Muscle layer of duodenum (tissue), 2 donors: ENCODE measurements at regions not wholly inside any gene's neighbourhood (a gene's known extent, or its start where the extent isn't known, plus 50 kb on each side); places are given as distances from the start of the nearest gene placed in this dataset.

Source experiments
- H3K27ac ChIP-seq: one replicate; pipeline ENCODE4 v1.7.0; 2013; ENCODE audit warnings: mild to moderate bottlenecking, low read length
- H3K27me3 ChIP-seq: one replicate; pipeline ENCODE4 v1.7.0; 2013; ENCODE audit warnings: low read depth, mild to moderate bottlenecking, control low read depth, low read length
- H3K36me3 ChIP-seq, 2 donors: one replicate each; pipeline ENCODE4 v1.7.0; 2013; ENCODE audit warnings: low read length in 2 of 2, control low read depth in 1 of 2, mild to moderate bottlenecking in 1 of 2; ENCODE audit not compliant: insufficient read depth in 2 of 2, control insufficient read depth in 1 of 2
- H3K4me1 ChIP-seq, 2 donors: one replicate each; pipeline ENCODE4 v1.7.0; 2013; ENCODE audit warnings: low read length in 2 of 2, mild to moderate bottlenecking in 2 of 2, control low read depth in 1 of 2, moderate library complexity in 1 of 2; ENCODE audit not compliant: insufficient read depth in 2 of 2, control insufficient read depth in 1 of 2
- H3K4me3 ChIP-seq, 2 donors: one replicate each; pipeline ENCODE4 v1.7.0; 2013; ENCODE audit warnings: low read length in 2 of 2, low read depth in 1 of 2, mild to moderate bottlenecking in 1 of 2
- H3K9me3 ChIP-seq, 2 donors: one replicate each; pipeline ENCODE4 v1.7.0; 2013; ENCODE audit warnings: low read length in 2 of 2, control low read depth in 1 of 2, mild to moderate bottlenecking in 1 of 2; ENCODE audit not compliant: control insufficient read depth in 1 of 2
- donor health status: healthy.

DNA sequence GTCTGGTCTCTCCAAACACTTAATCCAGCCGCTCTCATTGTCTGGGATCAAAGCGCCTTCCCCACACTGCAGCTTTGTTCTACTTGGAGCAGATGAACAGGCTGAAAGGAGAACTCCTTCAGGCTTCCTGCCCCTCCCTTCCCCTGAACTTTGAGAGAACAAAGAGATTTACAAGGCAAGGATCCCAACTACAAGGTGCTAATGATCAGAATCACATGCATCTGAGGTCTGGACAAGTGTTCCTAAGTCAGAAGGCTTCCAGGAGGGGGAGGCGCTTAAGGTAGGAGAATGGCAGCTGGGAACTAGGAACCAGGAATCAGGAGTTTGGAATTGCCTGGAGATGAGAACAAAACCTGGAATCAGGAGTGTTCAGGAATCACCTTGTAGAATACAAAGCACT lies 606.3 kb upstream of the CDH11 start:
- H3K36me3 ChIP-seq: no peaks in the 10 kb centered on the region
- H3K9me3 ChIP-seq: peaks cover 0 to 7% of the 10 kb centered on the region in 2 donors
- no peaks in the 10 kb centered on the region for H3K4me1 ChIP-seq
- no peak overlapping the region for H3K4me3 ChIP-seq
- no peak overlapping the region for H3K27ac ChIP-seq
- no peaks in the 10 kb centered on the region for H3K27me3 ChIP-seq

DNA sequence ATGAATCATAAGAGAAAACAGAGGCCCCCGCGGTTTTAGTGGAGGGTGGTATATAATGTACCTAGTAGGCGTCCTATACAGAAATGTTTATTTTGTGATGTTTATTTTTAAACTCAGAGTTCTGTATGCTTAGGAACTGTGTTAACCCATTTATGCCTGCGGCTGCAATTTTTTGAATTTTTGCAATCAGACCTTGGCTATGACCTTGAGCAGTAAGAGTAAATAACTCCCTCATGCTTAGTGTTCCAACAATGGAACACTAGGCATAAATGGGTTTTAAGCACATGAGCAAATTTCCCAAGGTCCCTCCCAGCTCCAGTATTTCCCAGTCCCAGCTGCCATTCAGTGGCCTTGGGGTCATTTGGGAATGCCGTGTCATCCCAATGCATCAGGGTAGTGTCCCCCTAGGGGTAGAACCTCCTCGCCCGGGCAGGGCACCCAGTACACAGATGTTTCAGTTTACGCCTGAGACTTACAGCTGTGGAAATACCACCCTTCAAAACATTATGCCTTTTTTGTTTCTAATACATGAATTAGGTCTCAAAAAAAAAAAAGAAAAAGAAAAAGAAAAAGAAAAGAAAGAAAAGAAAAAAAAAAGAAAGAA lies 605.8 kb upstream of the CDH11 start:
- Histone ChIP-seq H3K4me1 (no peaks in the 10 kb centered on the region), H3K36me3 (no peaks in the 10 kb centered on the region), H3K27me3 (no peaks in the 10 kb centered on the region), H3K27ac (no peak overlapping the region), H3K4me3 (no peak overlapping the region), H3K9me3 (peaks cover 0 to 7% of the 10 kb centered on the region in 2 donors)

DNA sequence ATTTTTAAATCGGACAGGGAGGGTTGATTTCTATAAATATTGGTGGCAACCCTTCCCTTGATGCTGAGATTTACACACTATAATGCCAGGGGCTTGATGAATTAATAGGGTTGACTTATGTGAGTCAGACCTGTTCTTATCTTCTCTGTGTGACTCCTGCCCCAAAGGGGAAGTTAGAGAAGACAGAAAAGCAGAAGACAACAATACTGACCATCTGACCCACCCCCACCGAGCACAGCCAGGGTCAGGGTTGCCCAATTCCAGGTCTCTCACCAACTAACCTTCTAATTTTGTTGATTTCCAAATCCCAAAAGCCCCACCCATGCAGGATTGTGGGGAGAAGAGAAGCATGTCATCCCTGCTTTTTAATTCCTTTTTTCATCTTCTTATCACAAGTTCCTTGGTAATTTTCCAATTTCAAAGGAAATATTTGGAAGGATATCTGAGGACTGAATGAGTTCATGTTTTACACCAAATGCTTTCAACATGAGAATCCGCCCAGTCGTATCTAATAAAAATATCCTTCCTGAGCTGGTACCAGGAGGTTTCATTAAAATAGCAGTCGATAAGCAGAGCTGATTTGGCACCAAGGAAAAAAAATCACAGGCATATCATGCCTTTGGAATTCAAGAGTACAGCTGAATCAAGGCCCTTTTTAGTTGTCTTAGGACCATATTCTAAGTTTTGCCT lies 603.4 kb upstream of the CDH11 start:
- Histone ChIP-seq H3K4me1 (no peaks in the 10 kb centered on the region), H3K4me3 (no peak overlapping the region), H3K36me3 (no peaks in the 10 kb centered on the region), H3K27ac (no peak overlapping the region), H3K9me3 (peaks cover 0 to 7% of the 10 kb centered on the region in 2 donors), H3K27me3 (no peaks in the 10 kb centered on the region)

DNA sequence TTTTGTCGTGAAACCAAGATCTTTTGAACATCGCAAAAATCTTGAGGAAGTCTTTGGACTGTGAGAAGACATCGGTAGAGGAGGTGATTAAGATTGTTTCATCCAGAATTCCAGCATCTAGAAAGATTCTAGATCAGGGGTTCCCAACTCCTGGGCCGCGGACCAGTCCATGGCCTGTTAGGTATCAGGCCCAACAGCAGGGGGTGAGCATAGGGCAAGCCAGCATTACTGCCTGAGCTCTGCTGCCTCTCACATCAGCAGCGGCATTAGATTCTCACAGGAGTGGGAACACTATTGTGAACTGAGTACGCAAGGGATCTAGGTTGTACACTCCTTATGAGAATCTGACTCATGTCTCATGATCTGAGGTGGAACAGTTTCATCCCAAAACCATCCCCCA lies 600.6 kb upstream of the CDH11 start:
- H3K4me3 ChIP-seq: no peak overlapping the region
- H3K36me3 ChIP-seq: no peaks in the 10 kb centered on the region
- H3K9me3 ChIP-seq: no peaks in the 10 kb centered on the region
- no peak overlapping the region for H3K27ac ChIP-seq
- H3K4me1 ChIP-seq: no peaks in the 10 kb centered on the region
- H3K27me3 ChIP-seq: no peaks in the 10 kb centered on the region

DNA sequence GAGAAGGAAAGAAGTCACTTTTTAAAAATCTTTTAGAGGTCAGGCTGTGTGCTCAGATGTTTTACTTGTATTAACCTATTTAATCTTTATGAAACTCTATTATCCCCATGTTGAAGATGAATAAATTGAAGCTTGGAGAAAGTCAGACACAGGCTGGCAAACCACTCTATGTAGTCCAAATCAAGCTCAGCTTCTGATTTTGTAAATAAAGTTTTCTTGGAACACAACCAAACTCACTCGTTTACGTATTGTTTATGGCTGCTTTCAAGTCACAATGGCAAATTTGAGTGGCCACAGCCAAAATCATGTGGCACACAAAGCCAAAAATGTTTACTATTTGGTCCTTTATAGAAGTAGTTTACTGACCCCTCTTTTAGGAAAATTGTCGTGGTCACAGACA lies 596.0 kb upstream of the CDH11 start:
- Histone ChIP-seq H3K4me3 (no peak overlapping the region), H3K27me3 (no peaks in the 10 kb centered on the region), H3K9me3 (no peaks in the 10 kb centered on the region), H3K4me1 (no peaks in the 10 kb centered on the region), H3K36me3 (no peaks in the 10 kb centered on the region), H3K27ac (no peak overlapping the region)

DNA sequence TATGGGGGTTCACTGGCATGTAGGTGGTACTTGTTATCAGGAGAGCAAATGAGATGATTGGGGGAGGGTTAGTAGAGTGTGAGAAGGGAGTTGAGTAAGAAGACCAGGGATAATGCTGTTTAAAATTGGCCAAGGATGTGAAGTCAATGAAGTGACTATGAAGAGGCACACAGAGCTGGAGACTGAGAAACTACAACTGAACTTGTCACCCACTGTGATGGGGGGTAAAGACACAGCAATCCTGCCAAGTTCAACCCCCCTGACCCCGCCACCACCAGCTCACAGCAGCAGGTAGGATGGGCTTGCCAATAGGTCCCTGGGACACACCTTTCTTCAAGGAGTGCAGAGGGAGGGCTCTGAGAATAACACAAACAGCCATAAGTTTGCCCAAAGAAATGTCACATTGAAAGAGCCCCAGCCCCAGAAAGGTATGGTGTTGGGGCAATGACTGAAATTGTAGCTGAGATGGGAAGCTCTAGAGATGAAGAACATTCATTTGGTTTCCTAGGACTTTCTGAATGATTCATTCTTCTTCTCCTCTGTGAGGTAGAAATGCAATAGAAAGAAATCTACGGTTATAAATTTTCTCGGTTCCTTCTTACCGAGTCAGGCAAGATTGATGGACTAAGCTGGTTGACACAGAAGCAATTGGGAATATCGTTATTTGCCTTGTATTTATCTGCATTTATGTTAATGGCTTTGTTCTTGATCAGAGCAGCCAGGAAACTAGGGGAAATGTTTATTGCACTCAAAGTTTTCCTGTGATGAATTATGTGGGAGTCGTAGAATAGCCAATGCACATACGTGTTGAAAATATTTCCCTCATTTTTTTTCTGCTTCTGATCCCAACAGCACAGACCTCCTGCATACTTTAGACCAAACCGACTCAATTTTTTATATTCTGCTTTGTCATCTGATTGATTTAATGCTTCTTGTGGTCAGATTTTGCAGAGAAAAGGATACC lies 595.2 kb upstream of the CDH11 start:
- H3K4me1 ChIP-seq: no peaks in the 10 kb centered on the region
- no peak overlapping the region for H3K27ac ChIP-seq
- no peaks in the 10 kb centered on the region for H3K27me3 ChIP-seq
- H3K4me3 ChIP-seq: no peak overlapping the region
- no peaks in the 10 kb centered on the region for H3K9me3 ChIP-seq
- H3K36me3 ChIP-seq: no peaks in the 10 kb centered on the region

DNA sequence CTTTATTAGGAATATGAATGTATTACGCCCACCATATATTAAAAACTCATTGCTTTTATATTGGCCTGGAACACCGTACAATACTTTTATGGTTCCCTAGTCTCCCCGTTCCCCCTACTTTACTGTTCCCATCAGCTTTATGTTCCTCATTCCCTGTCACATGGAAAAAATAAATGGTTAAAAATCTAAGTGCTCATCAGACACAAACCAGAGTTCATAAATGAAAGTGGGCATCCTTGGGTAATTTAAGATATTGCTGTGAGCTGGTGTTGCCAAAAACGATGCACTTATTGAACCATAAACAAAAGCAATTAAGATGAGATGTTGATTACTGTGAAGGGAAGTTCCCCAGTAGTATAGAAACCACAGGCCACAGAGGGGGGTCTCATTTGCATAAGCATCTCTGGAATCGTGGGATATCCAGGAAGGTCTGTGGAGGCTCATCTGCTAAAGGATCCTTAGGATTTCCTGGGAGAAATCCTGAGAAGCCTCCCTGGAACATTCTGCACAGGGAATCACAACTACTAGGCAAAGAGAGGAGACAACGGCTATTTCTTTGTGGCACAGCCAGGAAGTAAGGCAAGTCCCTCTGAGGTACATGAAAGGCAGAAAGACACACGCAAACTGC lies 591.4 kb upstream of the CDH11 start:
- H3K4me3 ChIP-seq: no peak overlapping the region
- no peaks in the 10 kb centered on the region for H3K9me3 ChIP-seq
- H3K4me1 ChIP-seq: no peaks in the 10 kb centered on the region

DNA sequence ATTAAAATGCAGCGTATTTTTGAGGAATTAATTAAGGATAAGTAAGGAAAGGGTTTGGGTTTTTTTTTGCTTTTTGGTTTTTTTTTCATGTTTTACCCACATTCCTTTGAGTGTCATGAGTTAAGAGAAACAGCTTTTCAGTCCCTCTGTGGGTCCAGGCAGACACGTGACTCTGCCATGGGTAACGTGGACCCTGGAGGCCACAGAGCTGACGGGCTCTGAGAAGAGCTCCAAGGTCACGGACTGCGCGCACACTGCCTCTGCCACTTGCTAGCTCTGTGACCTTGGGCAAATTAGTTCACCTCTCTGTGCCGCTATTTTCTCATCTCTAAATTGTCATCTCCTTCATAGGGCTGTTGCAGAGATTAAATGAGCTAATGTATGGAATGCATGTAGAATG lies 588.2 kb upstream of the CDH11 start:
- no peaks in the 10 kb centered on the region for H3K9me3 ChIP-seq
- no peak overlapping the region for H3K4me3 ChIP-seq
- no peaks in the 10 kb centered on the region for H3K4me1 ChIP-seq
- no peaks in the 10 kb centered on the region for H3K36me3 ChIP-seq
- H3K27me3 ChIP-seq: no peaks in the 10 kb centered on the region
- no peak overlapping the region for H3K27ac ChIP-seq

More for the DNA sequence above, 591.4 kb upstream of the CDH11 start:
- no peaks in the 10 kb centered on the region for H3K27me3 ChIP-seq
- no peaks in the 10 kb centered on the region for H3K36me3 ChIP-seq
- H3K27ac ChIP-seq: no peak overlapping the region

DNA sequence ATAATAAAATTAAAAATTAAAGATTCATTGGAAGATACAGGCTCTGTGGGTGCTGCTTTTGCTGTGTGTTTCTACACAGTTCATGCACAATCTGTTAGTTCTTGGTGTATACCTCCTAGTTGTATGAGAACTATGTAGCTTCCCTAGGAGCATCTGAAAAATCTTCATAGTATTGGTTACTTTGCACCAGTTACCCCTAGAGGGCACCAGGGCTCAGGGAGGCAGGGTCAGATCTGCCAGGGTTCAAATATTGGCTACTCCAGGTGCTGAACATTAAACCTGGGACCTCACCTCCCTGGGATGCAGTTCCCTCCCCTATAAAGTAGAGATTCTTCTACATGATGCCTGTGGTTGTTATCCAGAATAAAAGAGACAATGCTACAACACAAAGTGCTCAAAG lies 583.0 kb upstream of the CDH11 start:
- no peak overlapping the region for H3K4me3 ChIP-seq
- no peak overlapping the region for H3K27ac ChIP-seq
- H3K27me3 ChIP-seq: no peaks in the 10 kb centered on the region
- H3K4me1 ChIP-seq: no peaks in the 10 kb centered on the region
- no peaks in the 10 kb centered on the region for H3K36me3 ChIP-seq
- no peaks in the 10 kb centered on the region for H3K9me3 ChIP-seq

DNA sequence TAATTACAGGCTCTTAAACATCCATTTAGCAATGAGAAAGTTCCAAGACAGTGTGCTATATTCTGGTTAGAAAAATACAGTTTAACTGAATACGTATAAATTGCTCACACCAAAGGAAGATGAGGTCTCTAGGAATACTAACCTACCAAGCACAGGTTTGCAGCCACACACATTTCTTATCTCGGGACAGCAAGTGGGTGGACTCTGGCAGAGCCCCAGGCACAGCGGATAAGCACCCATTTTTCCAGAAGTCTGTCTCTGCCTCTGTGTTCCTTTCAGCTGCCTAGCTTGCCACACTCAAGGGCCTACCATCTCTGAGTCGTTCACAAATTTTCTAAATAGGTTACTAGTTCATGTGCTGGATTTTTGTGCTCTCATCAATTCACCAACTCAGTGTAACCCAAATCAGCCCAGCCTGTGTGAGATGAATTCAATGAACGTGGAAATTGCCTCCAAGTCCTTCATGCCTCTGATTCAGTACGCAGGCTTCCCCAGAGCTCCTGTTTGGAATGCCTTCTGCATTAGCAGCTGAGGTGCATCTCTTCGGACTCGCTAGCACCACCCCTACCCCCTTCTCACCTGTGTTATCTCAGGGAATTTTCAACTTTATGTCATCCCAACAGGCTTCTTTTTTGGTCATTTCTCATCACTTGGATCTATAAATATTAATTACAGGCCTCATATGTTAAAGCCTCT lies 581.0 kb upstream of the CDH11 start:
- Histone ChIP-seq H3K36me3 (no peaks in the 10 kb centered on the region), H3K4me3 (no peak overlapping the region), H3K27me3 (no peaks in the 10 kb centered on the region), H3K27ac (no peak overlapping the region), H3K4me1 (no peaks in the 10 kb centered on the region), H3K9me3 (no peaks in the 10 kb centered on the region)
